ENCODE measurements at regions not wholly inside any gene's neighbourhood (a gene's known extent, or its start where the extent isn't known, plus 50 kb on each side); places are given as distances from the start of the nearest gene placed in this dataset.

DNA sequence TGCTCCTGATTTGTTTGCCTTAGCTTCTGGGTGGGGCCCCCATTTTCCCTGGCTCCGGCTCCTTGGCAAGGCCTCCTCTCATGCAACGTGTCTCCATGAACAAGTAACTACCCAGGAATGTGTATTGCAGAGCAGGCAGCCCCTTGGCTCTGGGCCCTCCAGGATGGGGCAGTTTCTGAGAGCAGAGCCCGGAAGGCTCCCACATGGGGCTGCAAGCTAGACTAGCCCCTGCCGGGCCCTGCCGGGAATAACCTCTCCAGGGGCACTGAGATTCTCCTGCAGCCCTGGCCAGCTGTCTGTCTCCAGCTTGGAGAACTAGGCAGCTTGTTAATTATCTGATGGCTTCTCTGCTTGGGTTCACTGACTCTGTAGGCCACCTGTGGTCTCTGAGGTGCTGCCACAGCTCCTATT, 184.0 kb upstream of the INHBA start:
- TF ChIP-seq, protein P1, sequence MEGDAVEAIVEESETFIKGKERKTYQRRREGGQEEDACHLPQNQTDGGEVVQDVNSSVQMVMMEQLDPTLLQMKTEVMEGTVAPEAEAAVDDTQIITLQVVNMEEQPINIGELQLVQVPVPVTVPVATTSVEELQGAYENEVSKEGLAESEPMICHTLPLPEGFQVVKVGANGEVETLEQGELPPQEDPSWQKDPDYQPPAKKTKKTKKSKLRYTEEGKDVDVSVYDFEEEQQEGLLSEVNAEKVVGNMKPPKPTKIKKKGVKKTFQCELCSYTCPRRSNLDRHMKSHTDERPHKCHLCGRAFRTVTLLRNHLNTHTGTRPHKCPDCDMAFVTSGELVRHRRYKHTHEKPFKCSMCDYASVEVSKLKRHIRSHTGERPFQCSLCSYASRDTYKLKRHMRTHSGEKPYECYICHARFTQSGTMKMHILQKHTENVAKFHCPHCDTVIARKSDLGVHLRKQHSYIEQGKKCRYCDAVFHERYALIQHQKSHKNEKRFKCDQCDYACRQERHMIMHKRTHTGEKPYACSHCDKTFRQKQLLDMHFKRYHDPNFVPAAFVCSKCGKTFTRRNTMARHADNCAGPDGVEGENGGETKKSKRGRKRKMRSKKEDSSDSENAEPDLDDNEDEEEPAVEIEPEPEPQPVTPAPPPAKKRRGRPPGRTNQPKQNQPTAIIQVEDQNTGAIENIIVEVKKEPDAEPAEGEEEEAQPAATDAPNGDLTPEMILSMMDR (IDR thresholded peaks at IDR 0.05) = no peak
- TF ChIP-seq POLR2A (IDR thresholded peaks at IDR 0.05) = no peak

Data from gastroesophageal sphincter (tissue), 3 donors.